ENCODE measurements at regions not wholly inside any gene's neighbourhood (a gene's known extent, or its start where the extent isn't known, plus 50 kb on each side); places are given as distances from the start of the nearest gene placed in this dataset.

DNA sequence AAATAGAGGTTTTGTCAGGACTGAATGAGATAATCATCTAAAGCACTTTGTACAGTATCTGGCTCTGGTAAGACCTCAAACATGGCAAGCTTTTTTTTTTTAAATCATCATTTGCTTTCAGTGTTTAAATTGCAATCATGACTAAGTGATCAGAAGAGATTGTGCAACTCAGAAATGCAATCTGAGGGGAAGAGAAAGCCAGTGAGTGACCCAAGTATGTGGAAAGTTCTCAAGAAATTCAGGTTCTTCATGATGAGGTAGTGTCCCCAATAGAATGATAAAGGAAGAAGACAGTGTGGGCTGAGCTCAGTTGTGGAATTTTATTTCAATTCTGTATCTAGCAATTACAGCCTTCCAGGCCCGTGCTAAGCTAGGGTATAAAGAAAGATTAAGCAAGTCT is 132.2 kb upstream of the TBC1D5 start:
- no peak overlapping the region for H3K4ac ChIP-seq (replicated peaks; ENCODE audit: insufficient read length, low read depth, low read length)
- H3K36me3 ChIP-seq (ENCODE audit: control insufficient read depth in 2 of 4, insufficient read depth in 4 of 4, low read length in 3 of 4), result no peaks in the 10 kb centered on the region
- H4K20me1 ChIP-seq (replicated peaks in 1 of 2; ENCODE audit: control insufficient read depth in 1 of 2, insufficient read depth in 2 of 2, low read length in 2 of 2), result no peaks in the 10 kb centered on the region
- CTCF ChIA-PET (ENCODE audit: partially characterized antibody), result interaction anchor here (0.7 to 1.6 kb wide), 3 partner anchors 20 to 698 kb away, joined by 3 to 4 read pairs (median 4); no protein-coding TSS in a partner anchor
- no peak overlapping the region for H4K8ac ChIP-seq (ENCODE audit: extremely low read depth, insufficient read depth, low read length)
- H3K79me1 ChIP-seq (ENCODE audit: low read depth, low read length), result no peaks in the 10 kb centered on the region
- no peak overlapping the region for H3K9ac ChIP-seq (replicated peaks in 1 of 4; ENCODE audit: extremely low read depth in 1 of 4, low read depth in 3 of 4, low read length in 3 of 4)
- DNase-seq (ENCODE audit: low read depth in 1 of 2, low spot score in 2 of 2) (no peak), FAIRE-seq (no peak)
- H3K79me2 ChIP-seq (ENCODE audit: control insufficient read depth in 1 of 2, insufficient read depth in 2 of 2, low read length in 2 of 2), result no peaks in the 10 kb centered on the region; a peak in 1 of 4 replicates
- H2BK5ac ChIP-seq (ENCODE audit: low read depth, low read length), result no peak overlapping the region
- no peak overlapping the region for H3K14ac ChIP-seq (ENCODE audit: insufficient read length)
- no peak overlapping the region for H2BK12ac ChIP-seq (ENCODE audit: low read depth, low read length)
- H3K27ac ChIP-seq (ENCODE audit: low read depth, low read length), result no peak overlapping the region
- H2AK5ac ChIP-seq (ENCODE audit: low read depth, low read length), result no peak overlapping the region
- no peak overlapping the region for H4K5ac ChIP-seq (ENCODE audit: insufficient read length, low read depth, low read length)
- no peak overlapping the region for H2BK120ac ChIP-seq (replicated peaks; ENCODE audit: low read depth, low read length)
- H3K4me2 ChIP-seq (ENCODE audit: insufficient read depth in 1 of 2, low read depth in 2 of 2, low read length in 2 of 2), result no peak overlapping the region
- no peak overlapping the region for H3K56ac ChIP-seq (replicated peaks; ENCODE audit: insufficient read length, low read depth, low read length)
- H2BK20ac ChIP-seq (ENCODE audit: low read length), result no peak overlapping the region
- 83% methylated on average over 1 of the region's 1 CpG; no CpG with 5 or more reads in 1 of the 2 experiments for WGBS, 2 experiments (ENCODE audit: extremely low coverage in 1 of 2, insufficient coverage in 1 of 2, insufficient read length in 1 of 2, insufficient replicate concordance in 2 of 2, low coverage in 1 of 2, low lambda C conversion rate in 2 of 2, missing lambda C conversion rate in 1 of 2)
- no peak overlapping the region for H3K18ac ChIP-seq (ENCODE audit: extremely low read depth, low read length)
- H2AFZ ChIP-seq (ENCODE audit: low read length), result no peak overlapping the region
- H3K9me3 ChIP-seq (ENCODE audit: insufficient read depth in 2 of 2, low read depth in 1 of 2, low read length in 1 of 2), result no peaks in the 10 kb centered on the region
- H3K4me3 ChIP-seq (ENCODE audit: extremely low read depth in 1 of 4, insufficient read depth in 2 of 4, low read depth in 3 of 4, low read length in 4 of 4), result no peak overlapping the region
- no peak overlapping the region for H2BK15ac ChIP-seq (ENCODE audit: low read length)
- H3K27me3 ChIP-seq (replicated peaks in 1 of 4; ENCODE audit: control insufficient read depth in 3 of 4, extremely low read depth in 1 of 4, insufficient read depth in 3 of 4, low read length in 3 of 4), result no peaks in the 10 kb centered on the region
- POLR2A ChIA-PET (ENCODE audit: partially characterized antibody), result no interaction called here
- H3K23me2 ChIP-seq (ENCODE audit: low read depth, low read length), result no peaks in the 10 kb centered on the region
- peaks cover 0 to 2% (median 0%) of the 10 kb centered on the region in 4 experiments; a peak in 1 of 7 replicates for H3K4me1 ChIP-seq (replicated peaks in 1 of 4; ENCODE audit: control insufficient read depth in 3 of 4, insufficient read depth in 4 of 4, low read length in 3 of 4)
- H3K23ac ChIP-seq (ENCODE audit: insufficient read length), result no peak overlapping the region
- no peak overlapping the region for H4K91ac ChIP-seq (replicated peaks; ENCODE audit: insufficient read length, low read length)
- TF ChIP-seq SP2 (IDR thresholded peaks at IDR 0.05; ENCODE audit: low read length) (no peak), MAFK (IDR thresholded peaks at IDR 0.05; ENCODE audit: low read depth, low read length) (no peak), SP1 (IDR thresholded peaks at IDR 0.05; ENCODE audit: low read depth, low read length) (no peak), TBP (IDR thresholded peaks at IDR 0.05; ENCODE audit: low read depth, low read length) (no peak), ATF3 (IDR thresholded peaks at IDR 0.05; ENCODE audit: insufficient read depth, low read depth, low read length) (no peak), CTBP2 (IDR thresholded peaks at IDR 0.05; ENCODE audit: borderline replicate concordance, insufficient read depth, insufficient read length, low read length) (no peak), KDM4A (IDR thresholded peaks at IDR 0.05; ENCODE audit: low read depth, low read length, severe bottlenecking) (no peak), BCL11A (IDR thresholded peaks at IDR 0.05; ENCODE audit: low read depth in 2 of 2, low read length in 2 of 2) (no peak), MAX (IDR thresholded peaks at IDR 0.05) (no peak), SUZ12 (IDR thresholded peaks at IDR 0.05; ENCODE audit: low read length) (no peak), NRF1 (IDR thresholded peaks at IDR 0.05; ENCODE audit: low read depth, low read length) (no peak), BRCA1 (IDR thresholded peaks at IDR 0.05; ENCODE audit: low read depth, low read length) (no peak), PHF8 (conservative IDR thresholded peaks at IDR 0.05; ENCODE audit: low read depth, low read length) (no peak), POLR2A (IDR thresholded peaks at IDR 0.05; ENCODE audit: control extremely low read depth in 1 of 2, low read depth in 2 of 2, low read length in 2 of 2) (no peak)

Measured in H1 (cell line).